ENCODE measurements at regions not wholly inside any gene's neighbourhood (a gene's known extent, or its start where the extent isn't known, plus 50 kb on each side); places are given as distances from the start of the nearest gene placed in this dataset.

DNA sequence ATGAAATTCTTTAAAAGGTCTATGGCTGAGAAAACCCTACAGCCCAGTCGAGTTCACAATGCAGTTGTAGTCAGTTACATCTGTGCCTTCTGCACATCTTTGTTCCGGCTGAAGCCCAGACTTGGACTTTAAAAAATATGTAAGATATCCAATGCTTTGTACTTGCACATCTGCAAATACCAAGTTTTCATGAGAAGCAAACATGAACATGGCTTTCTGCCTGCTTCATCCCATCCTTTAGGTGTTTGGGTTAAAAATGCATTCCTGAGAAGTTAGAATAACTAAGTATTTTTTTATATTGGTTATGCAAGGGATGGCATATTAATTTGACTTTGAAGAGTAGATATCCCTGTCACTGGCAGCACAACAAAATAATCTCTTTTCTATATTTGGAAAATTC, 528.4 kb downstream of the METTL15 start:
- DNase-seq (ENCODE audit: low read depth, low spot score) (no peak), ATAC-seq (no peak)
- ChIA-PET RAD21 (ENCODE audit: low non-redundant PET in 1 of 2, low total read pairs in 2 of 2, uncharacterized antibody in 2 of 2, unreplicated experiment in 2 of 2) (no interaction called here), POLR2A (no interaction called here), CTCF (no interaction called here)
- intact Hi-C loops (cut with micrococcal nuclease) = no loop called here
- no TSS peak for BruUV-seq (replicated peaks)
- Histone ChIP-seq H3K9me3 (ENCODE audit: control insufficient read depth in 1 of 2, insufficient read depth in 1 of 2, low read depth in 1 of 2, low read length in 2 of 2) (no peaks in the 10 kb centered on the region), H3K9ac (ENCODE audit: low read length) (no peak overlapping the region), H3K4me3 (replicated peaks in 1 of 2; ENCODE audit: low read depth in 1 of 2, low read length in 2 of 2) (no peak overlapping the region), H3K9me2 (ENCODE audit: insufficient read depth) (no peaks in the 10 kb centered on the region), H3K36me3 (ENCODE audit: control insufficient read depth in 1 of 2, insufficient read depth in 2 of 2, low read length in 2 of 2) (no peaks in the 10 kb centered on the region), H4K20me1 (ENCODE audit: insufficient read depth) (no peaks in the 10 kb centered on the region), H3K4me2 (ENCODE audit: low read length) (no peak overlapping the region), H3K4me1 (ENCODE audit: control insufficient read depth in 1 of 2, insufficient read depth in 2 of 2, low read length in 2 of 2) (no peaks in the 10 kb centered on the region), H2AFZ (ENCODE audit: low read depth, low read length, poor library complexity, severe bottlenecking) (no peak overlapping the region), H3K27ac (ENCODE audit: low read depth, low read length) (no peak overlapping the region), H3K79me2 (ENCODE audit: insufficient read depth, low read length) (no peaks in the 10 kb centered on the region), H3K27me3 (ENCODE audit: insufficient read depth, low read length) (no peaks in the 10 kb centered on the region)
- TF ChIP-seq ZNF274 (IDR thresholded peaks at IDR 0.05; ENCODE audit: low read depth, low read length) = no peak
- no peak for TF ChIP-seq CBX3 (IDR thresholded peaks at IDR 0.05; ENCODE audit: low read depth)
- TF ChIP-seq, protein P1, sequence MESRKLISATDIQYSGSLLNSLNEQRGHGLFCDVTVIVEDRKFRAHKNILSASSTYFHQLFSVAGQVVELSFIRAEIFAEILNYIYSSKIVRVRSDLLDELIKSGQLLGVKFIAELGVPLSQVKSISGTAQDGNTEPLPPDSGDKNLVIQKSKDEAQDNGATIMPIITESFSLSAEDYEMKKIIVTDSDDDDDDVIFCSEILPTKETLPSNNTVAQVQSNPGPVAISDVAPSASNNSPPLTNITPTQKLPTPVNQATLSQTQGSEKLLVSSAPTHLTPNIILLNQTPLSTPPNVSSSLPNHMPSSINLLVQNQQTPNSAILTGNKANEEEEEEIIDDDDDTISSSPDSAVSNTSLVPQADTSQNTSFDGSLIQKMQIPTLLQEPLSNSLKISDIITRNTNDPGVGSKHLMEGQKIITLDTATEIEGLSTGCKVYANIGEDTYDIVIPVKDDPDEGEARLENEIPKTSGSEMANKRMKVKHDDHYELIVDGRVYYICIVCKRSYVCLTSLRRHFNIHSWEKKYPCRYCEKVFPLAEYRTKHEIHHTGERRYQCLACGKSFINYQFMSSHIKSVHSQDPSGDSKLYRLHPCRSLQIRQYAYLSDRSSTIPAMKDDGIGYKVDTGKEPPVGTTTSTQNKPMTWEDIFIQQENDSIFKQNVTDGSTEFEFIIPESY (IDR thresholded peaks at IDR 0.05; ENCODE audit: extremely low read depth, insufficient replicate concordance, low read length) = no peak

DNA sequence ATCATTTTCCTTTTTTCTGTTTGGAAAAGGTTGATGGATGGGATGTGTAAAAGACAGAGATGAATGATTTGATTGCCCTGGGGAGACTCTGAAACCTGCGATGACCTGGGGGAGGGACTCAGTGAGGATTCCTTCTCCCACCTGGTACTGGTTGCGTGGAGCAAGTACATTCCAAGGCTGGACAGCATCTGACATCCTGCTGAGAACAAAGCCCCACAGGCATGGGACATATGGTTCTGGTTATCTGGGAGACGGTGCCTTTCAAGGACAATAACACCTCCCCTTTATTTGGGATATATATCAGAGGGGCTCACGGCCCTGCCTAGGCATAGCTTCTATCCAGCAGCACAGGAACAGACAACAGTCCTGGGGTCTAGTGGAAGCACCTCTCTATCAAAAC, 527.8 kb downstream of the METTL15 start:
- CTCF ChIA-PET = no interaction called here
- RAD21 ChIA-PET (ENCODE audit: low non-redundant PET in 1 of 2, low total read pairs in 2 of 2, uncharacterized antibody in 2 of 2, unreplicated experiment in 2 of 2) = no interaction called here
- Histone ChIP-seq H3K27ac (ENCODE audit: low read depth, low read length) (no peak overlapping the region), H3K9ac (ENCODE audit: low read length) (no peak overlapping the region), H3K9me3 (ENCODE audit: control insufficient read depth in 1 of 2, insufficient read depth in 1 of 2, low read depth in 1 of 2, low read length in 2 of 2) (no peaks in the 10 kb centered on the region), H3K27me3 (ENCODE audit: insufficient read depth, low read length) (no peaks in the 10 kb centered on the region), H3K4me1 (ENCODE audit: control insufficient read depth in 1 of 2, insufficient read depth in 2 of 2, low read length in 2 of 2) (no peaks in the 10 kb centered on the region), H3K4me3 (replicated peaks in 1 of 2; ENCODE audit: low read depth in 1 of 2, low read length in 2 of 2) (no peak overlapping the region), H4K20me1 (ENCODE audit: insufficient read depth) (no peaks in the 10 kb centered on the region), H3K36me3 (ENCODE audit: control insufficient read depth in 1 of 2, insufficient read depth in 2 of 2, low read length in 2 of 2) (no peaks in the 10 kb centered on the region), H3K9me2 (ENCODE audit: insufficient read depth) (no peaks in the 10 kb centered on the region), H2AFZ (ENCODE audit: low read depth, low read length, poor library complexity, severe bottlenecking) (no peak overlapping the region), H3K79me2 (ENCODE audit: insufficient read depth, low read length) (no peaks in the 10 kb centered on the region), H3K4me2 (ENCODE audit: low read length) (no peak overlapping the region)
- no TSS peak for BruUV-seq (replicated peaks)
- DNase-seq (ENCODE audit: low read depth, low spot score) = no peak
- intact Hi-C loops (cut with micrococcal nuclease) = no loop called here
- ATAC-seq = no peak
- POLR2A ChIA-PET = no interaction called here
- TF ChIP-seq CEBPB (IDR thresholded peaks at IDR 0.05; ENCODE audit: low read depth) (no peak), FOSL1 (IDR thresholded peaks at IDR 0.05; ENCODE audit: low read depth) (no peak), TCF7L2 (IDR thresholded peaks at IDR 0.05; ENCODE audit: borderline replicate concordance, extremely low read depth, insufficient read depth, insufficient read length) (no peak), ZFX (IDR thresholded peaks at IDR 0.05) (no peak), EZH2 (IDR thresholded peaks at IDR 0.05) (no peak), JUND (IDR thresholded peaks at IDR 0.05) (no peak), ELF1 (IDR thresholded peaks at IDR 0.05; ENCODE audit: borderline replicate concordance, low read depth) (no peak), POLR2A (IDR thresholded peaks at IDR 0.05; ENCODE audit: borderline replicate concordance, extremely low read depth, insufficient read depth, insufficient read length) (no peak), POLR2AphosphoS5 (IDR thresholded peaks at IDR 0.05; ENCODE audit: low read depth, low read length) (no peak), EZH2phosphoT487 (IDR thresholded peaks at IDR 0.05; ENCODE audit: borderline replicate concordance) (no peak)
- TF ChIP-seq, protein P2, sequence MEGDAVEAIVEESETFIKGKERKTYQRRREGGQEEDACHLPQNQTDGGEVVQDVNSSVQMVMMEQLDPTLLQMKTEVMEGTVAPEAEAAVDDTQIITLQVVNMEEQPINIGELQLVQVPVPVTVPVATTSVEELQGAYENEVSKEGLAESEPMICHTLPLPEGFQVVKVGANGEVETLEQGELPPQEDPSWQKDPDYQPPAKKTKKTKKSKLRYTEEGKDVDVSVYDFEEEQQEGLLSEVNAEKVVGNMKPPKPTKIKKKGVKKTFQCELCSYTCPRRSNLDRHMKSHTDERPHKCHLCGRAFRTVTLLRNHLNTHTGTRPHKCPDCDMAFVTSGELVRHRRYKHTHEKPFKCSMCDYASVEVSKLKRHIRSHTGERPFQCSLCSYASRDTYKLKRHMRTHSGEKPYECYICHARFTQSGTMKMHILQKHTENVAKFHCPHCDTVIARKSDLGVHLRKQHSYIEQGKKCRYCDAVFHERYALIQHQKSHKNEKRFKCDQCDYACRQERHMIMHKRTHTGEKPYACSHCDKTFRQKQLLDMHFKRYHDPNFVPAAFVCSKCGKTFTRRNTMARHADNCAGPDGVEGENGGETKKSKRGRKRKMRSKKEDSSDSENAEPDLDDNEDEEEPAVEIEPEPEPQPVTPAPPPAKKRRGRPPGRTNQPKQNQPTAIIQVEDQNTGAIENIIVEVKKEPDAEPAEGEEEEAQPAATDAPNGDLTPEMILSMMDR (IDR thresholded peaks at IDR 0.05 in 2 of 3, conservative IDR thresholded peaks at IDR 0.05 in 1 of 3; ENCODE audit: borderline replicate concordance in 1 of 3, insufficient read depth in 1 of 3, low read depth in 2 of 3, low read length in 2 of 3) = no peak
- TF ChIP-seq, protein P3, sequence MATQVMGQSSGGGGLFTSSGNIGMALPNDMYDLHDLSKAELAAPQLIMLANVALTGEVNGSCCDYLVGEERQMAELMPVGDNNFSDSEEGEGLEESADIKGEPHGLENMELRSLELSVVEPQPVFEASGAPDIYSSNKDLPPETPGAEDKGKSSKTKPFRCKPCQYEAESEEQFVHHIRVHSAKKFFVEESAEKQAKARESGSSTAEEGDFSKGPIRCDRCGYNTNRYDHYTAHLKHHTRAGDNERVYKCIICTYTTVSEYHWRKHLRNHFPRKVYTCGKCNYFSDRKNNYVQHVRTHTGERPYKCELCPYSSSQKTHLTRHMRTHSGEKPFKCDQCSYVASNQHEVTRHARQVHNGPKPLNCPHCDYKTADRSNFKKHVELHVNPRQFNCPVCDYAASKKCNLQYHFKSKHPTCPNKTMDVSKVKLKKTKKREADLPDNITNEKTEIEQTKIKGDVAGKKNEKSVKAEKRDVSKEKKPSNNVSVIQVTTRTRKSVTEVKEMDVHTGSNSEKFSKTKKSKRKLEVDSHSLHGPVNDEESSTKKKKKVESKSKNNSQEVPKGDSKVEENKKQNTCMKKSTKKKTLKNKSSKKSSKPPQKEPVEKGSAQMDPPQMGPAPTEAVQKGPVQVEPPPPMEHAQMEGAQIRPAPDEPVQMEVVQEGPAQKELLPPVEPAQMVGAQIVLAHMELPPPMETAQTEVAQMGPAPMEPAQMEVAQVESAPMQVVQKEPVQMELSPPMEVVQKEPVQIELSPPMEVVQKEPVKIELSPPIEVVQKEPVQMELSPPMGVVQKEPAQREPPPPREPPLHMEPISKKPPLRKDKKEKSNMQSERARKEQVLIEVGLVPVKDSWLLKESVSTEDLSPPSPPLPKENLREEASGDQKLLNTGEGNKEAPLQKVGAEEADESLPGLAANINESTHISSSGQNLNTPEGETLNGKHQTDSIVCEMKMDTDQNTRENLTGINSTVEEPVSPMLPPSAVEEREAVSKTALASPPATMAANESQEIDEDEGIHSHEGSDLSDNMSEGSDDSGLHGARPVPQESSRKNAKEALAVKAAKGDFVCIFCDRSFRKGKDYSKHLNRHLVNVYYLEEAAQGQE (IDR thresholded peaks at IDR 0.05; ENCODE audit: low read depth) = no peak
